NCI-H2171 (cell line): ENCODE measurements at regions not wholly inside any gene's neighbourhood (a gene's known extent, or its start where the extent isn't known, plus 50 kb on each side); places are given as distances from the start of the nearest gene placed in this dataset.
"Not testable (repeated sequence)": the region's sequence is repeated elsewhere in the genome, so short reads cannot be mapped to it uniquely, and the experiment has no call there.

Experiments used
- DNase-seq: peaks from one replicate; lab custom pipeline; 2025; lab: John Stamatoyannopoulos, UW

- not testable (repeated sequence) for DNase-seq
Observed at GRCh38 chr11:92027136-92027535, 197.5 kb upstream of the FAT3 start.

- no peak for DNase-seq
Observed at GRCh38 chr11:92026664-92027063, 198.0 kb upstream of the FAT3 start.

DNA sequence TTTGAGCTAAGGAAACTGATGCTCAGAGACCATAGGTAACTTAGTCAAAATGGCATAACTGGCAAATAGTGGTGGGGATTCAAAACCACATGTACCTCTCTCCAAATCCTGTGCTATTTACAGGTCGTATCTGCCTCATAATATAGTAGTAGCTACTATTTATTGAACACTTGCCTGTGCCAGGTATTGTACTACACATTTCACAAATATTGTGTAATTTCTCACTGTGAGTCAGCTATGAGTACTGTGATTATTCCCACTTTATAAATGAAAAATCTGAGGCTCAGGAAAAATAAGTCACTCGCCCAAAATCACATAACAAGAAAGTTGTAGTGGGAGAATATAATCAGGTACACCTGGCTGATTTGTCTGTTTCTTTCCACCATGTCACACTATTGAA is 199.8 kb upstream of the FAT3 start:
- DNase-seq: no peak

GRCh38 chr11:92022499-92022898 is 202.1 kb upstream of the FAT3 start:
- DNase-seq: no peak

DNA sequence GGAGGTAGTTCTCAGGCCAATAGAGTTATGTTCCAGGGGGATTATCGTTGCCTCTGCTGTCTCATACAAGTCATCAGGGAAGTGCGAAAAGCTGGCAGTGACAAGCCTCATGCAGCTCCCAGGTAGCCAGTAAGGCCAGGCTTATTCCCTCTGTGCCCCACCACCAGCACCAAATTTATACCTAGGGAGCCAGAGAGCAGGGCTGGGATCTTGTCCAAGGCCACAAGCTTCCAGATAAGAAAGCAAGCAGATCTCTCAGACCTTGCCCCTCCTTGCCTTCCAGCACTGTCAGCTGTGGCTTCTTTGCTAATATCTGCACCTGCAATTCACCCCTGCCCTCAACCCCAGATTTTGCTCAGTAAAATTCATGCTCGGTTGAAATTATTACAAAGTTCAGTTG is 206.3 kb upstream of the FAT3 start:
- DNase-seq: no peak

GRCh38 chr11:92008249-92008648 is 216.4 kb upstream of the FAT3 start:
- DNase-seq: no peak

DNA sequence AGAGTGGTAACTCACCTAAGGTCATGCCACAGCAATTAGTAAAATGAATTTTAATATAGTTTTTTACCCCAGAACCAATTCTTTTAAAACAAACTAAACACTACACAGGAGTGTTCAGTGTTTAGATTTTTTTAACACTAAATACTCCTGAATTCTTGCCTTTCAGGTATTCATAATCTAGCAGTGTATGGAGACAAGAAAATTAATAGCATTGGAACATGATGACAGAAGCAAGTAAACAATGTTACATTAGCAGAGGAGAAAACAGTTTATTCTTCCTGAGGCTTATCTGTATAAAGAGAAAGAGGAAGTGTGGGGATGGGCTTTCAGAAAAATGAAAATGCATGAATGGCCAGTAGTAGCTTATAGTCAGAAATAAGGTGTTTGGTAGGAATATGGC is 222.1 kb upstream of the FAT3 start:
- no peak for DNase-seq

DNA sequence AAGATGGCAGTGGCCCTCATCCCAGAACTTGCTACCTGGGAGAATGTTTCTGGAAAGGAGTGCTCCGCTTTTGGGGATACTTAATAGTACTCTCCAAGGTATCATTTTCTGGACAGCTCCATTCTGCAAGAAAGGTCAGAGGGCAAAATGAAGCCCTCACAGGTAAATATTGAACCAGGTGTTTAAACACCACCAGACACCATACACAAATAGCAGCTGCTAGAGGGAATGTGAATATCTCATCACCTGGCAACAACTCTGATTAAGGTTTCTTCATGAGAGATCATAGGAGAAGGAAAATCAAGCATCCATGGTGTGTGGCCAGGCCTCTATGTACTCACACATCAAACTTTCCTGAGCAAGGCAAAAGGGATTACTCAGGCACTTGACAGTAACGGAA is 226.1 kb upstream of the FAT3 start:
- no peak for DNase-seq

DNA sequence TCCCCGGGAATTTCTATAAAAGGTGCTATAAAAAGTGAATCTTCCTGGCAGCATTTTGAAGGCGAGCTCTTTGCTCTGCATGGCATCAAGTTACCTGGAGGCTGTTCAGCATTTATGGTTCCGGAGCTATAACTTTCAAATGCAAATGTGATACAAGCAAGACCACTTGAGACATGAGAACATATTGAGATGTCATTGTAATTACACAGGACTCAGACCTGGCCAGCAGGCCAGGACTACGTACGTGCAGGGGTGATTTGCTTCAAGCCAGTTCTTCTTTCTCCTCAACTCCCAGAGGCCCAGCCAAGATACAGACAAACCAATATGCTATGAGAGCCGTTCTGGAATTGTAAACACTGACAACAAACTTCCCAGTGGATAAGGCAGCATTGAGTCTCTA is 227.4 kb upstream of the FAT3 start:
- no peak for DNase-seq

GRCh38 chr11:91996526-91996925 is 228.1 kb upstream of the FAT3 start:
- no peak for DNase-seq

- not testable (repeated sequence) for DNase-seq
Observed at GRCh38 chr11:91988443-91988842, 236.2 kb upstream of the FAT3 start.

- DNase-seq: no peak
Observed at GRCh38 chr11:91986218-91986617, 238.4 kb upstream of the FAT3 start.

GRCh38 chr11:91984033-91984584 is 240.5 kb upstream of the FAT3 start:
- no peak for DNase-seq

DNA sequence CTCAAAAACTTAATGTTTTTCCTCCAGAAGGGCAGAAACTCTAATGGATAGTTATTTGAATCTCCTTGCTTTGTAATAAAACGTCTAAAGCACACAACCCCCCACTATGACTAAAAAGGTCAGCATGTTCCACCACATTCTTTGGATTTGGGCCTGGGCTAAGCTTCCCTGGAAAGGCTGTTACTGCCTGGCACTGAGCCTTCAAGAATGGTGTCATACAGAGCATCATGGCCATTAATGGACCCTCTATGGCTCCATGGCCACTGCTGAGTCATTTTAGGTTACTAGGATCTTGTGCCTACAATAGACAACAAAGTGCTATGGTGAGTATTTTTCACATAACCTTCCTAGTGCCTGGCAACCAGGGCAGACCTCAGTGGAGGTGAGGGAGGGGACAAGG is 242.6 kb upstream of the FAT3 start:
- no peak for DNase-seq

DNA sequence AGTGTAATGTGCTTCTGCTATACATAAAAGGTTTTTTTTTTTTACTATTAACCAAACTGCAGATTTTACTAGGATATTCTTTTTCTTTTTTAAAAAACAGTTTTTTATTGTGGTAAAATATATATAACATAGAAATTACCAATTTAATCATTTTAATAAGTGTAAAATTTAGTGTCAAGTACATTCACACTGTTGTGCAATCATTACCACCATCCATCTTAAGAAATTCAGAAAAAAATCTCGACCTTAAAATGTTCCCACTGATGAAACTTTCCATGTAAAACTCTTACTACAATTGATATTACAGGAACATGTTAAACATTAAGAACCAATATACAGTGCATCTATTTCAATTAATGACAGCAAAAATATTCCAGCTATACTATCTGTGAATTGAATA is 244.8 kb upstream of the FAT3 start:
- no peak for DNase-seq

GRCh38 chr11:91978747-91979146 is 245.9 kb upstream of the FAT3 start:
- DNase-seq: no peak

GRCh38 chr11:91972665-91973266 is 251.9 kb upstream of the FAT3 start:
- no peak for DNase-seq

GRCh38 chr11:91970624-91971023 is 254.0 kb upstream of the FAT3 start:
- DNase-seq: no peak

DNA sequence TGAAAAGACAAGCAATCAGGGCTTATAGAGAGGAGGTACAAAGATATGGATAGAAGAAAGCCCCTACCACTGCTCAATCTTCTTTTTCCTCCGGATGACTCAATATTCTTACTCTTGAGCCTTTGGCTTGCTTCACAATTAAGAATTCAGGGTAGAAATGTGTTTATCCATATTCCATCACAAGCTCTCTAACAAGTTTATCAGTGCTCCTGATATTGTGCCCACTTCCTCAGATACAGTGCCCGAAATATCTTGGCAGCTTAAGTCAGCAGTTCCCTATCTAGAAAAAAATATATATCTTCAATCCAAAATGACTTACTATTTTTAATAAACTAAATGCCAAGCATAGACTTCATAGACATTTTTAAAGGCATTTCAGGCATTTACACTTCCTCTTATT is 255.1 kb upstream of the FAT3 start:
- no peak for DNase-seq

DNA sequence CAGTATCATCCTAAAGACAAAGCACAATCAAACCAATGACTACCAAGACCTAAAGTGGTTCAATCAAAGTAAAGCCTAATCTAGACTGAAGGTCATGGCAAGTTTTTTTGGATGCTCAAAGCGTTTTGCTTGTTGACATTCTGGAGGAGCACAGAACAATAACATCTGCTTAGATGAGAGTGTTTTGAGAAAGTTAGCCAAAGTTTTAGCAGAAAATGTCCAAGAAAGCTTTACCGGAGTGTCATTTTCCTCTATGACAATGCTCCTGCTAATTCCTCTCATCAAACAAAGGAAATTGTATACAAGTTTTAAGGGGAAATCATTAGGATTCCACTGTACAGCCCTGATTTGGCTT is 256.9 kb upstream of the FAT3 start:
- DNase-seq: no peak

DNA sequence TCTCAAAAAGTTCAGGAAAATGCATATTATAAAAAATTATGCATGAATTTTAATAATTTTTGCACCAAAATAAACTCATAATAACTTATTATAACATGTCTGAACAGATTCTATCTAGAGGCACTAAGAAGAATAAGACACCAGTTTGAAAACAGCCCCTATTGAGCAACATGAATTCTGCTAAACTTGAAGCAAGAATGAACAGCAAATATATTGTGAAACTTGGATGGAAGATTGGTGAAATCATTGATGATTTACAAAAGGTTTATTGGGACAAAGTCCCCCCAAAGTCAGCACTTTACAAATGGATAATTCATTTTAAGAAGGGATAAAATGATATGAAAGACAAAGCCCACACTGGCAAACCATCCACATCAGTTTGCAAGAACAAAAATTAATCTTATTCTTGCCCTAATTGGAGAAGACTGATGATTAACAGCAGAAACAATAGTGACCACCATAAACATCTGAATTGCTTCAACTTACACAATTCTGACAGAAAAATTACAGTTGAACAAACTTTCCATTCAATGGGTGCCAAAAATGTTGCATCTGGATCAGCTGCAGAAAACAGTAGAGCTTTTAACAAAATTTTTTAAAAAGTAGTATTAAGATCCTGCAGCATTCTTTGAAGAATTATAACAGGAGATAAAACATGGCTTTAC is 257.5 kb upstream of the FAT3 start:
- no peak for DNase-seq

DNA sequence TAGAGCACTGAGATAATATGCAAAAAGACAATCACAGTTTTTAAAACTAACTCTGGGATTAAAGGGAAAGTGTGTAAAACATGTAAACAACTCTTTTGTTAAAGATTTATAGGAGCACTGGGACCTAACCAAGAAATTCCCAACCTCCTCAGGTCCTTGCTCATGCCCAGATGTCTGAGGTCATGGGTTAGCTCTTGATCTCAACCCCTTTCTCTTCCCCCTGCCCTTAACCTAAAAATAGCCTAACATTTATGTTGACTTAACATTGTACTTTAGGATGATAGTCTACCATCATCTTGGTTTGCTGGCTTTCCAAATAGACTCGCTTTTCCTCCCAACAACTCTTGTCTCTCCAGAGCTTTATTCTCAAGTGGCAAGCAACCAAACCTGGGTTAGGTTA is 258.2 kb upstream of the FAT3 start:
- DNase-seq: no peak

GRCh38 chr11:91960770-91961169 is 263.8 kb upstream of the FAT3 start:
- DNase-seq: no peak

- no peak for DNase-seq
Observed at GRCh38 chr11:91959411-91959810, 265.2 kb upstream of the FAT3 start.
